Activated naive CD8-positive, alpha-beta T cell (primary cell): ENCODE measurements at regions not wholly inside any gene's neighbourhood (a gene's known extent, or its start where the extent isn't known, plus 50 kb on each side); places are given as distances from the start of the nearest gene placed in this dataset.

Source experiments
- H3K27ac Mint-ChIP-seq: one replicate; pipeline ENCODE4 v1.8.0; 2021; ENCODE audit warnings: mixed read lengths
- H3K27me3 Mint-ChIP-seq: one replicate; pipeline ENCODE4 v1.8.0; 2021; ENCODE audit warnings: mixed read lengths
- H3K36me3 Mint-ChIP-seq: one replicate; pipeline ENCODE4 v1.8.0; 2021; ENCODE audit warnings: mixed read lengths
- H3K4me1 Mint-ChIP-seq: one replicate; pipeline ENCODE4 v1.8.0; 2021; ENCODE audit warnings: low read depth, mixed read lengths
- H3K4me3 Mint-ChIP-seq: one replicate; pipeline ENCODE4 v1.8.0; 2021; ENCODE audit warnings: mild to moderate bottlenecking, mixed read lengths
- H3K9me3 Mint-ChIP-seq: one replicate; pipeline ENCODE4 v1.8.0; 2021; ENCODE audit warnings: low read depth, mixed read lengths

DNA sequence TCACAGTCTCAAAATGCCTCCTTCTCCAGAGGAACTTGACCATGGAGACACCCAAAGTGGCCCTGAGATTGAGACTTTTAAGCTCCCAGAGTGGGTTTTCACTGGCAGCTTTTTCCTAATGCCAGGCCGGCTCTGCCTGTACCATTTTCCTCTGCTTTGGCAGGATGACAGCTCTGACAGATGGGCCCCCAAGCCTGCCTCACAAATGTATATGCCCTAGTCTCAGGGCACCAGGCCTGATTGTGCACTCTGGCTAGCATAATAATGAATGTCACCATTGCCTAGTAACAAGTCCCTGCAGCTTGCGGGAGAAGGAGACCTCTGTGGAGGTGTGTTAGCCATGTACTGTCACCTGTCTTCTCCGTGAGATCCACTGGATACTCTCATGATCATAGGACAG, 772.8 kb upstream of the TSPY4 start:
- Mint-ChIP-seq H3K36me3 (no peaks in the 10 kb centered on the region), H3K4me1 (no peaks in the 10 kb centered on the region), H3K27ac (no peak overlapping the region), H3K9me3 (no peaks in the 10 kb centered on the region), H3K27me3 (no peaks in the 10 kb centered on the region), H3K4me3 (no peak overlapping the region)

DNA sequence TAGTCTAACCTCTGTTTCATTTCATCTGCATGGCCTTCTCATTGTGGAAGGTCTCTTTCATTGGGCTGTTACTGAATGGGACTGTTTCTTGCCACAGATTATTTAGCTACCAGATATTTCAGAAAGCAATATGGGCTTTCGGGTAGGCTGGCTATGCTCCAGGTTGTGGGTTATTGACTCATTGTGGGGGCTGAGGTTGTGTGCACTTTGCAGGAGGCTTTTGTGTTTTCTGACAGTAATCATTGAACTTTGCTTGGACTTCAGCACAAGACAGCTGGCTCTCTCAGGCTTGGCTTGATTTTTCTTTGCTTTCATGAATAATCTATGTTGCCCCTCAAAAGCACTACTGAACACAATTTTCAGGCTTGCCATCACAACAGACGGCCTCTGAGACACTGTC, 771.1 kb upstream of the TSPY4 start:
- no peaks in the 10 kb centered on the region for H3K36me3 Mint-ChIP-seq
- H3K9me3 Mint-ChIP-seq, result no peaks in the 10 kb centered on the region
- no peak overlapping the region for H3K27ac Mint-ChIP-seq
- H3K4me1 Mint-ChIP-seq, result no peaks in the 10 kb centered on the region
- no peak overlapping the region for H3K4me3 Mint-ChIP-seq
- no peaks in the 10 kb centered on the region for H3K27me3 Mint-ChIP-seq

DNA sequence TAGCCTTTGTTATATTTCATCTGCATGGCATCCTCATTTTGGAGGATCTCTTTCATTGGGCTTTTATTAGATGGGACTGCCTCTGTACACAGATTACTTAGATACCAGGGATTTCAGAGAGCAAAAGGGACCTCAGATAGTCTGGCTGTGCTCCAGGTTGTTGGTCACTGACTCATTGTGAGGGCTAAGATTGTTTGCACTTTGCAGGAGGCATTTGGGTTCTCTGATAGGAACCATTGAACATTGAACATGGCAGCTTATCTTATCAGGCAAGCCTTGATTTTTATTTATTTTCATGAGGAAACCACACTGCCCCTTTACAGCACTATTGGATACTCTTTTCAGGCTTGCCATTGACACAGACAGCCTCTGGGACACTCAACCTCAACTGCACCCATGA, 766.9 kb upstream of the TSPY4 start:
- H3K36me3 Mint-ChIP-seq, result no peaks in the 10 kb centered on the region
- no peaks in the 10 kb centered on the region for H3K4me1 Mint-ChIP-seq
- no peaks in the 10 kb centered on the region for H3K27me3 Mint-ChIP-seq
- no peak overlapping the region for H3K4me3 Mint-ChIP-seq
- H3K9me3 Mint-ChIP-seq, result no peaks in the 10 kb centered on the region
- no peak overlapping the region for H3K27ac Mint-ChIP-seq

DNA sequence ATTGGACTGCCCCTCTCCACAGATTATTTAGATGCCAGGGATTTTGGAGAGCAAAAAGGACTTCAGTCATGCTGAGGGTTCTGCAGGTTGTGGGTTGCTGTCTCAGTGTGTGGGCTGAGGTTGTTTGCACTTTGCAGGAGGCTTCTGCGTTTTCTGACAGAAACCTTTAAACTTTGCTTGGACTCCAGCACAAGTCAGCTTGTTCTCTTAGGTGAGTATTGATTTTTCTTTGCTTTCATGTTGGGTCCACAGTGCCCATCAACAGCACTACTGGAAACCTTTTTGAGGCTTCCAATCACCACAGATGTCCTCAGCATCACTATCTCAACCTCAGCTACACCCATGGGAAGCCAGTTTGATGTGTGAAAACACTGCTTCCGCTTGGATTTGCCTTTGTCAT, 764.3 kb upstream of the TSPY4 start:
- no peaks in the 10 kb centered on the region for H3K4me1 Mint-ChIP-seq
- H3K27me3 Mint-ChIP-seq, result no peaks in the 10 kb centered on the region
- H3K36me3 Mint-ChIP-seq, result no peaks in the 10 kb centered on the region
- H3K27ac Mint-ChIP-seq, result no peak overlapping the region
- H3K9me3 Mint-ChIP-seq, result no peaks in the 10 kb centered on the region
- no peak overlapping the region for H3K4me3 Mint-ChIP-seq

DNA sequence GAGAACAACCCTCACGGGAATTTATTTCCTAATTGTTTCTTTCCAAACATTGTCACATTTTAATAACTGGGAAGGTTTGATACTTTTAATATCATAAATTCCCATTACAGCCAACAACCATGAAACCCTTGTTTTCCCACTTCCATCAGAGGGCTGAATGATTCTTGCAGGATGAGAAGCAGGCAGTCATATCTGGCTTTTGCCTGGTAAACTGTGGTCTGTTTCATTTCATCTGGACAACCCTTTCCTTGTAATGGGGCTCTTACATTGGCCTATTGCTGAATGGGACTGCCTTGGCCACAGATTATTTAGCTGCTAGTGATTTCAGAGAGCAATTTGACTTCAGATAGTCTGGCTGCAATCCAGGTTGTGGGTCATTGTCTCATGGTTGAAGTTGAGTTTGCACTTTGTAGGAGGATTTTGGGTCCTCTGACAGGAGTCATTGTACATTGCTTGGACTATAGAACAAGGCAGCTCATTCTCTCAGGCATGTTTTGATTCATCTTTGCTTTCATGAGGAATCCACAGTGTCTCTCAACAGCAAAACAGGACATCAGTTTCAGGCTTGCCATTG, 754.9 kb upstream of the TSPY4 start:
- H3K27ac Mint-ChIP-seq, result no peak overlapping the region
- H3K4me3 Mint-ChIP-seq, result no peak overlapping the region
- H3K9me3 Mint-ChIP-seq, result no peaks in the 10 kb centered on the region
- no peaks in the 10 kb centered on the region for H3K36me3 Mint-ChIP-seq
- H3K4me1 Mint-ChIP-seq, result no peaks in the 10 kb centered on the region
- no peaks in the 10 kb centered on the region for H3K27me3 Mint-ChIP-seq

DNA sequence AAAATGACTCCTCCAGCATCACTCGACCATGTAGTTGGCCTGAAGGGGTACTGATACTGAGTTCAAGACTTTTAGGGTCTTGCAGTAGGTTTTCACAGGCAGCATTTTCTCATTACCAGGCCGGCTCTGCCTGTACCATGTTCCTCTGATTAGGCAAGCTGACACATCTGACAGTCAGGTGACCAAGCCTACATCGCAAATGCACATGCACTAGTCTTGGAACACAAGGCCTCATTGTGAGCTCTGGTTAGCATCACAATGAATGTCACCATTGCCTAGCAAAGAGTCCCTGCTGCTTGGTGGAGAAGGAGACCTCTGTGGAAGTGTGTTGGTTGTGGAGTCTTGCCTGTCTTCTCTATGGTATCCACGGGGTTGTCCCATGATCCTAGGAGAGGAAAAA, 754.1 kb upstream of the TSPY4 start:
- H3K27ac Mint-ChIP-seq, result no peak overlapping the region
- H3K4me3 Mint-ChIP-seq, result no peak overlapping the region
- H3K4me1 Mint-ChIP-seq, result no peaks in the 10 kb centered on the region

DNA sequence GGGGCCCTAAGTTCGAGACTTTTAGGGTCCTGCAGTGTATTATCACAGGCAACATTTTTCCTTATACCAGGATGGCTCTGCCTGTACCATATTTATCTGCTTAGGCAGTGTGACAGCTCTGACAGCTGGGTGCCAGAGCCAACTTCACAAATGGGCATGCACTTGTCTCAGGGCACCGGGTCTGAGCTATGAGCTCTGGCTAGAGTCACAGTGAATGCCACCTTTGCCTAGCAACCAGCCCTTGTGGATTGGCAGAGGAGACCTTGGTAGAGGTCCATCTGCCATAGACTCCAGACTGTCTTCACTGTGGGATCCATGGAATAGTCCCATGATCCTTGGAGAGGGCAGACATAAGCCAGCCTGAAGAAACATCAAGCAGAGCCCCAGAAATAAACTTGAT, 746.6 kb upstream of the TSPY4 start:
- Mint-ChIP-seq H3K27me3 (no peaks in the 10 kb centered on the region), H3K4me3 (no peak overlapping the region), H3K9me3 (no peaks in the 10 kb centered on the region), H3K36me3 (no peaks in the 10 kb centered on the region), H3K27ac (no peak overlapping the region), H3K4me1 (no peaks in the 10 kb centered on the region)

More for the DNA sequence above, 754.1 kb upstream of the TSPY4 start:
- H3K9me3 Mint-ChIP-seq, result no peaks in the 10 kb centered on the region
- no peaks in the 10 kb centered on the region for H3K36me3 Mint-ChIP-seq
- H3K27me3 Mint-ChIP-seq, result no peaks in the 10 kb centered on the region

DNA sequence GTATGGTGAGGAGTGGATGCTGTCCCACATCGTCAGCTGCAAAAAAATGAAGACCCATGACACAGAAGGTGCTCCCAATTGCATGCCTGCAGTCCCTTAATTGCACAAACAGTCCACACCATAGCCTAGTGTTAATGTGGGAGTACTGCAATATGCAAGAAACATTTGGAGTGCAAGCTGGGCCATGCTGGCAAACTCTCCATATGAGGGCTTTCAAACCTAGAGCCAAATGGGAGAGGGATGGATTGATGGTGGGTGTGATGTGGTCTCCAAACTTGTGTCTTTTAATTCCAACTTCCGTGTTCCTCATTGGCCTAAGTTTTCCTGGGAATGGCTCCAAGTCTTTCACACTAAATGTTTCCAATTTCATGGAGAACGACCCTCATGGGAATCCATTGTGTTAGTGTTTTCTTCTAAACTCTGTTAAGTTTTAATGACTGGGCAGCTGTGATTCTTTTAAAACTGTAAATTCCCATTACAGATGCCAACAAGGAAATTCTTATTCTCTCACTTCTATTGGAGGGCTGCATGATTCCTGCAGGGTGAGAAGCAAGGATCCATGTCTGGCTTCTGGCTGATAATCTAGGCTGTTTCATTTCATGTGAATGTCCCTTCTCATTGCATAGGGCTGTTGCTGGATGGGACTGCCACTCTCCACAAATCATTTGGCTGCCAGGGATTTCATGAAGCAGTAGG, 745.3 kb upstream of the TSPY4 start:
- Mint-ChIP-seq H3K27me3 (no peaks in the 10 kb centered on the region), H3K4me1 (no peaks in the 10 kb centered on the region), H3K9me3 (no peaks in the 10 kb centered on the region), H3K4me3 (no peak overlapping the region), H3K36me3 (no peaks in the 10 kb centered on the region), H3K27ac (no peak overlapping the region)

DNA sequence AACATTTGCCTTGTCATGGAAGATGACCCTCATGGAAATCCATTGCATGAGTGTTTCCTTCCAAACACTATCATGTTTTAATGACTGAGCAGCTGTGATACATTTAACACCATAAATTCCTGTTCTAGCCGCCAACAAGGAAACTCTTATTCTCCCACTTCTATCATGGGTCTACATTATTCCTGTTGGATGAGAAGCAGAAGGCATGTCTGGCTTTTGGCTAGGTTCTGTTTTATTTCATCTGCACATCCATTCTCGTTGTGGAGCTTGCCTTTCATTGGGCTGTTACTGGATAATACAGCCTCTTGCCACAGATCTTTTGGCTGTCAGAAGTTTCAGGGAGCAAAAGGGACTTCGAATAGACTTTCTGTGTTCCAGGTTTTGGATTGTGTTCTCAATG, 742.6 kb upstream of the TSPY4 start:
- Mint-ChIP-seq H3K4me3 (no peak overlapping the region), H3K4me1 (no peaks in the 10 kb centered on the region), H3K9me3 (no peaks in the 10 kb centered on the region), H3K27me3 (no peaks in the 10 kb centered on the region), H3K36me3 (no peaks in the 10 kb centered on the region), H3K27ac (no peak overlapping the region)

DNA sequence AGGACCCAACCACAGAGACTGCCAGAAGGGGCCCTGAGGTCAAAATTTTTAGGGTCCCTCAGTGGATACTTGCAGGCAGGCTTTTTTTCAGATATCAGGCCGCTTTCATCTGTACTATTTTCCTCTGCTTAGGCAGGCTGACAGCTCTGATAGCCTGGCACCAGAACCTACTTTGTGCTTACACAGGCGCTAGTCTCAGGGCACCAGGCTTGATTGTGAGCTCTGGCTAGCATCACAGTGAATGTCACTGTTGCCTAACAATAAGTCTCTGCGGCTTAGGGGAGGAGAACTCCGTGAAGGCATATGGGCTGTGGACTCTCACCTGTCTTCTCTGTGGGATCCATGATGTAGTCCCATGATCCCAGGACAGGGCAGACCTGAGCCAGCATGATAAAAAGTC, 738.1 kb upstream of the TSPY4 start:
- Mint-ChIP-seq H3K4me3 (no peak overlapping the region), H3K36me3 (no peaks in the 10 kb centered on the region), H3K27me3 (no peaks in the 10 kb centered on the region), H3K4me1 (no peaks in the 10 kb centered on the region), H3K27ac (no peak overlapping the region), H3K9me3 (no peaks in the 10 kb centered on the region)

DNA sequence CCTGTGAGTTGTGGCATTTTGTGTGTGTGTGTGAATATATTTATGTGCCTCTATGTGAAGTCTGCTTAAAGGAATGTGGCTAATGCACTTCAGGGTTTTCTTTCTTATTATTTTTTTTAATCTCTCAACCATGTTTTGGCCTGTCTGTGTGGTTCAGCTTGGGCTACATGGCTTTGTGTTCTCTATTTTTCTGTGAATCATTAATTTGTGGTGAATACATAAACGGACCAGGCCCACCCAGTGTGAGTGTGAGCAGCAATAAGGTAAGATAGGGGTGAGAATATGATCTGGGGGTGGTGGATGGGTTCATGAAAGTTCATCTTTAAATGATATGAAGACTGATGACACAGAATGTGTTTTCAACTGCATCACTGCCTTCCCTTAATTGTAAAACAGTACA, 726.6 kb upstream of the TSPY4 start:
- Mint-ChIP-seq H3K4me1 (no peaks in the 10 kb centered on the region), H3K9me3 (no peaks in the 10 kb centered on the region), H3K27ac (no peak overlapping the region), H3K36me3 (no peaks in the 10 kb centered on the region), H3K27me3 (no peaks in the 10 kb centered on the region), H3K4me3 (no peak overlapping the region)

DNA sequence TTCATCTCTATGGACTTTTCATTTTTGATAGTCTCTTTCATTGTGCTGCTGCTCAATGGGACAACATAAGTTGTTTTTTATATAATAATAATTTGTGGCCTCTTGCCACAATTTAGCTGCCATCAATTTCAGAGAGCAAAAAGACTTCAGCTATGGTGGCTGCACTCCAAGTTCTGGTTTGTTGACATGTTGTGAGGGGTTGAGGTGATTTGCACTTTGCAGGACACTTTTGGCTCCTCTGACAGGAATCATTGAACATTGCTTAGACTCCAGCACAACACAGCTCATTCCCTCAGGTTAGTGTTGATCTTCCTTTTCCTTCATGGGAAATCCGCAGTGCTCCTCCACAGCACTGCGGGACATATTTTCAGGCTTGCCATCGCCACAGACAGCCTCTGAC, 725.4 kb upstream of the TSPY4 start:
- no peaks in the 10 kb centered on the region for H3K4me1 Mint-ChIP-seq
- H3K9me3 Mint-ChIP-seq, result no peaks in the 10 kb centered on the region
- no peaks in the 10 kb centered on the region for H3K27me3 Mint-ChIP-seq
- H3K4me3 Mint-ChIP-seq, result no peak overlapping the region
- no peaks in the 10 kb centered on the region for H3K36me3 Mint-ChIP-seq
- no peak overlapping the region for H3K27ac Mint-ChIP-seq

DNA sequence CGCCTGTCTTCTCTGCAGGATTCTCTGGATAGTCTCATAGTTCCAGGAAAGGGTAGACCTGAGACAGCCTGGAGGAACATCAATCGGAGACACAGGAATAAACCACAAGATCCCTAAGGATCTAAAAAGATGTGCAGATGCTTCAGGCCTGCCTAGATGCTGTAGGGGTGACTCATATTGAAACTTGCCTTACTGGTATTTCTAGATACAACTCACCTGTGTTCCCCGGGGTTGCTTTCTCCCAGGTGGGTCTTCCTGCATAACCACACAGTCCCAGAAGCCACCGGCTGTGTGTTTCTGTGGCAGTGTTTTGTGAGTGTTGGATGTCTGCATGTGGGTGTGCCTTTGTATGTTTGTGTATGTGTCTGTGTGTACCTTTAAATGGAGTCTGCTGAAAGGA, 719.0 kb upstream of the TSPY4 start:
- H3K4me3 Mint-ChIP-seq, result no peak overlapping the region
- H3K36me3 Mint-ChIP-seq, result no peaks in the 10 kb centered on the region
- H3K27me3 Mint-ChIP-seq, result no peaks in the 10 kb centered on the region
- no peaks in the 10 kb centered on the region for H3K4me1 Mint-ChIP-seq
- no peaks in the 10 kb centered on the region for H3K9me3 Mint-ChIP-seq
- no peak overlapping the region for H3K27ac Mint-ChIP-seq

DNA sequence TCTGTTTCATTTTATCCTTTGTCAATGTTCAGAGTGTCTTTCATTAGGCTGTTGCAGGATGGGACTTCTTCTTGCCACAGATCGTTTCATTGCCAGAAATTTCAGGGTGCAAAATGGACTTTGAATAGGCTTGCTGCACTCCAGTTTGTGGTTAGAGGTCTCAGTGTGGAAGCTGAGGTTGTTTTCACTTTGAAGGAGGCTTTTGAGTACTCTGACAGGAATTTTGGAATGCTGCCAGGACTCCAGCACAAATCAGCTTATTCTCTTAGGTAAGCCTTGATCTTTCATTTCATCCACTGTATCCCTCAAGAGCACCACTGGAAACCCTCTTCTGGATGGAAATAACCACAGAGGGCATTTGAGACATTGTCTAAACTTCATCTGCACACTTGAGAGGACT, 715.1 kb upstream of the TSPY4 start:
- Mint-ChIP-seq H3K36me3 (no peaks in the 10 kb centered on the region), H3K4me1 (no peaks in the 10 kb centered on the region), H3K27me3 (no peaks in the 10 kb centered on the region), H3K9me3 (no peaks in the 10 kb centered on the region), H3K27ac (no peak overlapping the region), H3K4me3 (no peak overlapping the region)

DNA sequence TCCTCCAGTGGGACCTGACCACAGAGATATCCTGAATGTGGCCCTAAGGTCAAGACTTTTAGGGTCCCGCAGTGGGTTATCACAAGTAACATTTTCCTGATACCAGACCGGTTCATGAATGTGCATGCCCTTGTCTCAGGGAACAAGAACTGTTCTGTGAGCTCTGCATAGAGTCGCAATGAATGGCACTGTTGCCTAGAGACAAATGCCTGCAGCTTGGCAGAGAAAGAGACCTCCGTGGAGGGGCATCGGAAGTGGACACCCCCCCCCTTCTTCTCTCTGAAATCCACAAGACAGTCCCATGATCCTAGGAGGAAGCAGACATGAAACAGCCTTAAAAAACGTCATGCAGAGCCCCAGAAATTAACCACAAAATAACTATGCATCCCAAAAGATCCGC, 714.4 kb upstream of the TSPY4 start:
- Mint-ChIP-seq H3K27ac (no peak overlapping the region), H3K9me3 (no peaks in the 10 kb centered on the region), H3K4me1 (no peaks in the 10 kb centered on the region), H3K36me3 (no peaks in the 10 kb centered on the region), H3K4me3 (no peak overlapping the region), H3K27me3 (no peaks in the 10 kb centered on the region)

DNA sequence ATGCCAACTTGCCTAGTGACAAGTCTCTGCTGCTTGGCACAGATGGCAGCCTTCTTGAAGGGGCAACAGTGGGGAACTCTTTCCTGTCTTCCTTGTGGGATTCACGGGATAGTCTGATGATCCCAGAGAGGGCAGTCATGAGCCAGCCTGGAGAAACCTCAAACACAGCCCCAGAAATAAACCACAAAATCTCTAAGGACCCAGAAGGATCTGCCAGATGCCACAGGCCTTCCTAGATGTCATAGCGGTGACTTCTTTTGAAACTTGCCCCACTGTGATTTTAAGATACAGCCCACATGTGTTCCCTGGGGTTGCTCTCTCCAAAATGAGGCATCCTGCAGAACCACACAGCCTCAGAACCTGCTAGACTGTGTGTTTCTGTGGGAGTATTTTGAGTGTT, 707.6 kb upstream of the TSPY4 start:
- Mint-ChIP-seq H3K9me3 (no peaks in the 10 kb centered on the region), H3K4me1 (no peaks in the 10 kb centered on the region), H3K4me3 (no peak overlapping the region), H3K27me3 (no peaks in the 10 kb centered on the region), H3K27ac (no peak overlapping the region), H3K36me3 (no peaks in the 10 kb centered on the region)
